HEK293T (cell line): ENCODE measurements at regions not wholly inside any gene's neighbourhood (a gene's known extent, or its start where the extent isn't known, plus 50 kb on each side); places are given as distances from the start of the nearest gene placed in this dataset.

Source experiments
- SUZ12 ChIP-seq: fragments of 450-650 bp; IDR thresholded peaks from 2 replicates; pipeline ENCODE4 v1.6.1; 2016; ENCODE audit warnings: mild to moderate bottlenecking
- TF ChIP-seq, protein P1 (sequence below): fragments of 450-650 bp; IDR thresholded peaks from 2 replicates; pipeline ENCODE4 v1.6.1; 2016

DNA sequence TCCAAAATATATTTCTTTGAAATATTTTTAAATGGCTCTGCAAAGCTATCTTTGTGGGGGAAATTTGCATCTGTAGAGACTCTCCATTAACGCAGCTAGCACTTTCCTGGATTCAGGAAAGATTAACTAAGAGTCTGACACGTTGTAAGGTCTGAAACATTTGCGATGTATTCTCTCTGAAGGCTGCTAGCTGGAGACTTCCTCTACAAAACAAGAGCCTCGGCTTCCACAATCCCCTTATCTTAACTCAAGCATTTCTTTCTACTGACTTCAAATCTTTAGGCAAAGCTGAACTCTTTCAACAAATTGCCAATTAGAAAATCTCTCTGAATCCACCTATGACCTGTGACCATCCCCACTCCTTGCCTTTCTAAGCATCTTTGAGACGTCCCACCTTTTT is 250.5 kb downstream of the KLF13 start:
- no peak for TF ChIP-seq SUZ12
- TF ChIP-seq, protein P1, sequence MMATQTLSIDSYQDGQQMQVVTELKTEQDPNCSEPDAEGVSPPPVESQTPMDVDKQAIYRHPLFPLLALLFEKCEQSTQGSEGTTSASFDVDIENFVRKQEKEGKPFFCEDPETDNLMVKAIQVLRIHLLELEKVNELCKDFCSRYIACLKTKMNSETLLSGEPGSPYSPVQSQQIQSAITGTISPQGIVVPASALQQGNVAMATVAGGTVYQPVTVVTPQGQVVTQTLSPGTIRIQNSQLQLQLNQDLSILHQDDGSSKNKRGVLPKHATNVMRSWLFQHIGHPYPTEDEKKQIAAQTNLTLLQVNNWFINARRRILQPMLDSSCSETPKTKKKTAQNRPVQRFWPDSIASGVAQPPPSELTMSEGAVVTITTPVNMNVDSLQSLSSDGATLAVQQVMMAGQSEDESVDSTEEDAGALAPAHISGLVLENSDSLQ: no peak
